ENCODE measurements at regions not wholly inside any gene's neighbourhood (a gene's known extent, or its start where the extent isn't known, plus 50 kb on each side); places are given as distances from the start of the nearest gene placed in this dataset.

DNA sequence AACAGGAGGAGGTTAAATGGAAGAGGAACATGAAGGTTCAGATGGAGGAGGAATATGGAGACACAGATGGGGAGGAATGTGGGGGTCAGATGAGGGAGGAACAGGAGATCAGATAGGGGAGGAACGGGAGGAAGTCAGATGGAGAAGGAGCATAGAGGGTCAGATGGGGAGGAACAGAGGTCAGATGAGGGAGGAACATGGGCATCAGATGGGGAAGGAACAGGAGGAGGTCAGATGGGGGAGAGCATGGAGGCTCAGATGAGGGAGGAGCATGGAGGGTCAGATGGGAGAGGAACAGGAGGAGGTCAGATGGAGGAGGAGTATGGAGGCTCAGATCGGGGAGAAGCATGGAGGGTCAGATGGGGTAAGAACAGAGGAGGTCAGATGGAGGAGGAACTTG lies 290.6 kb downstream of the BMP7 start:
- no peak for DNase-seq

DNA sequence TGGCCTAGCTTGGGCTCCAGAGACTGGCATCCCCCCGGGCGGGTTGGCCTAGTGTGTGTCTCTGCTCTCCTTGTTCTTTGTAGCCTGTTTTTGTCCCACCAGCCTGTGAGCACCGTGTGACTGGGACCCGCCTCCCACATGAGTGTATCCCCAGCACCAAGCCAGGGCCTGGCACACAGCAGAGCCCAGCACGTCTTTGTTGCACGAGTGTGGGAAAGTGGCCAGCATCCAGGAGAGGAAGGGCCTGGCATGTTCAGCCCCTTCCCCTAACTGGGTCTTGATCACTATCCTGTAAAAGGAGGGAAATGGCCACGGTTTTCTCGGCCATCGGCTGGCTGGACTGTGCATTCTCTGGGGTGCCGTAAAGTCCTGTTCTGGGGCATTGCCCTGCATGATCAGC lies 290.1 kb downstream of the BMP7 start:
- no peak for DNase-seq

DNA sequence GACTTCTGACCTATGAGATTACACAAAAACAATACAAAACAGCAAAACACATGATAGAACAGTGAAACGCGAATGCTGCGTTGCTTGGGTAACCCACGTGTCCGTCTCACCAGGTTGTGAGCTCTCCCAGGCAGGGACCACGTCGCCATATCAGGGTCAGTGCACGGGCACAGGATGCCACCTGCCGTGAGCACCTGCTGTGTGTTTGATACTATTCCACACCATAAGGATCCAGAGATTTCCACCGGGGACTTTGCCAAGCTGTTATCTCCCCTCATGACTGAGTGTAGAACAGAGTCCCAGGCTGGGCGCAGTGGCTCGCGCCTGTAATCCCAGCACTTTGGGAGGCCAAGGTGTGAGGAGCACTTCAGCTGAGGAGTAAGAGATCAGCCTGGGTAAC lies 288.0 kb downstream of the BMP7 start:
- DNase-seq: no peak

DNA sequence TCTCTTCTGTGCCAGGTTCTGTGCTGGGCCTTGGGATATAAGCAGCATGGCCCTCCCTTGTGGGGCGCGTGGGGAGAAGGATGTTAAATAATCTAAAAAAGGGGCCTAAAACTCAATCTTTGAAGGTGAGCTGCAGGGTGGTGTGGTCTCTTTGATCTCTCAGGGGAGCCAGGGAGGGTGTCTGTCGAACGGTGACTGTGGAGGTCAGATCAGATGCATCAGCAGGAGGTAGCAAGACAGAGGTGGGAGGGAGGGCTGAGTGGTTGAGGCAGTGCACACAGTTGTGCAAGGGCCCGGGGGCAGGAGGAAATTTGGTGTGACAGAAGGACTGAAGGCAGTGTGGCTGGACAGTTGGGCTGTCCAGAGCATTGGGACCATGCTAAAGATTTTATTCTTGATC lies 287.3 kb downstream of the BMP7 start:
- no peak for DNase-seq

DNA sequence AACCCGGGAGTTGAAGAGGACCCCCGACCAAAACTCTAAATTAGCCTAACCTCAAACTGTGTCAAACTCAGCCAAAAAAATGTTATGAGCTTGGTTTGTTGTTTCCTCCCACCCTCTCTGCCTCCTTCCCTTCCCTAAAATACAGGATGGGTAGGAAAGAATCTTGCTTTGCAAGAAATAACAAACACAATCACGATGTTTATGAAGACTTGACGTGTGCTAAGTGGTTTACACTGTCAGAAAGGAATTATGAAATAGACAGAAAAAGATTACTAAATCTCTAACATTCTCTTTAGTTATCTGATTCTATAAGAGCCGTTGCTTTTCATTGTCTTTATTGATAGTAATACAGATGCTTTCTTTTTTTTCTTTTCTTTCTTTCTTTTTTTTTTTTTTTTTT lies 285.1 kb downstream of the BMP7 start:
- no peak for DNase-seq

DNA sequence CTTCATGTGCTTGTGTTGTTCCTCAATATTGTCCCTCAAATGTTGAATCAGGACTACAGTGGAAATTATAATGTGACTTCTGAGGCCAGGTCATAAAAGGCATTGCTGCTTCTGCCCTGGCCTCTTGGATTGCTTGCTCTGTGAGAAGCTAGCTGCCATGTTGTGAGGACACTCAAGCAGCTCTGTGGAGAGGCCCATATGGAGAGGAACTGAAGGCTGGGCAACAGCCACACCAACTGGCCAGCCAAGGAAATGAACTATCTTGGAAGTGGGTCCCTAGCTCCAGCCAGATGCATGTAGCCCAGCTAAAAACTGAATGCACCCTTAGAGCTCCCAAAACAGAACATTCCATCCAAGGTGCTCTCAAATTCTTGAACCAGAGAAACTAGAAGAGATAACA lies 282.6 kb downstream of the BMP7 start:
- DNase-seq: no peak

DNA sequence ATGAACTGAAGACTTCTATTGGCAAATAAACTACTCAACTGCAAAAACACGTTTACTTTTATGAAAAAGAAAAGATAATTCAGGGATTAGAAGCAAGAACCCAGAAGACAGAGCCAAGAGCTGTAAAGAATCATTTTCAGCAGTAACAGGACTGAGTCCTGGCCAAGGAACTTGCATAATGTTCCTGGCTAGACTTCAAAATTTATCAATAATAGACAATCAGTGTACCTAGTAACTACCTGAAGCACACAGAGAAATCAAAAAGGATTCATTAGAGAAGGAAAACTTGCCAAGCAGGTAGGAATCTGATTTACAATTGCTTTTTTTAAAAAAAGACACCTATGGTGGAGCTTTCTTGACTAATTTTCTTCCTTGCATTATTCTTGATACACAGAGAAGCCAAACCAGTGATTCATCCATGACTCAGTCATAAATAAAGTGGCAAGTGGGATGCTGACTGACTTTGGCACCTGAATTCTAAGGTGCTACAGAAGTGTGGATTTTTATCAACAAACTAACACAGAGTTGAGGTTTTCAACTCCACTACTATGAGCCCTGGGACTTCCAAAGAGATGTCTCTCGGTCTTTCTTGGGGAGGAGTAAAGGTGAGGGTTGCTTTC lies 281.3 kb downstream of the BMP7 start:
- DNase-seq: no peak

DNA sequence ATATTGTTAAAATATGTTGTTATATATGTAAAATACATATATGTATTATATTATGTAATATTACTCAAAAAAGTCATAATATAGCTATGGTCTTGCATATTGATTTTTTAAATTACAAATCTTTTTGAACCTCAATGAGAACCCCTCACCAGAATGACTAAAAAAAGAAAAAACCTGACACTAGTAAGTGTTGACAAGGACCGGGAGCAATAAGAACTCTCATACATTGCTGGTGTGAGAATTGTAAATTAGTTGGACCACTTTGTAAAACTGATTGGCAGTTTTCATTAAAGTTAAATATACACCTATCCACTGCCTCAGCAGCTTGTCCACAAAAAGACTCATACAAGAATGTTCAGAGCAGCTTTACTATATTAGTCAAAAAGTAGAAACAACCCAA lies 280.0 kb downstream of the BMP7 start:
- no peak for DNase-seq

DNA sequence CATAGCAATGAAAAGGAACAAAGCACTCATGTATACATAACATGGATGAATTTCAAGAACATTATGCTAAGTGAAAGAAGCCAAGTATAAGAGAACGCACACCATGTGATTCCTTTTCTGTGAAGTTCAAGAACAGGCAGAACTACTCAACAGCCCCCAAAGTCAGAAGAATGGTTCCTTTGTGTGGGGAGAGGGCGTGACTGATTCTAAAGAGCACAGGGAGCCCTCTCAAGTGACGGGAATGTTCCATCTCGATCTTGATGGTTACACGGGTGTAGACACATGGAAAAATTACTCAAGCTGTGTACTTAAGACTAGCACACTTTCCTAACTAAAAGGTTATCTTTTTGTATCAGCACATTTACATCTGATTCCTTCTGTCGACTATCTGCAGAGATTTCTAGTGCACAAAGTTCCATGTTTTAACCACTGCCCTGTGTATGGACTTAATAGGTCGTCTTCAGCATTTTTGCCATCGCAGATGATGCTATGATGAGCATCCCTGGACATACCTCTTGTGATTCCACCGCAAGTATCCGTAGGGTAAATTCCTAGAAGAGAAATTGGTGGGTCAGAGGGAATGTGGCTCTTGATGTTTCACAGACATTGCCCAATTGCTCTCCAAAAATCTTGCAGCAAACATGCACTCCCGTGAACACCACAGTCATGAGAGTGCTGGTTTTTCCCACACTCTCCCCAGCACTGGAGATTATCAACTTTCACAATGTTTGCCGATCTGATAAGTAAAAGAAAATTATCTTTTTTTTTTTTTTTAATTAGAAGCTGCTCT lies 279.3 kb downstream of the BMP7 start:
- no peak for DNase-seq

DNA sequence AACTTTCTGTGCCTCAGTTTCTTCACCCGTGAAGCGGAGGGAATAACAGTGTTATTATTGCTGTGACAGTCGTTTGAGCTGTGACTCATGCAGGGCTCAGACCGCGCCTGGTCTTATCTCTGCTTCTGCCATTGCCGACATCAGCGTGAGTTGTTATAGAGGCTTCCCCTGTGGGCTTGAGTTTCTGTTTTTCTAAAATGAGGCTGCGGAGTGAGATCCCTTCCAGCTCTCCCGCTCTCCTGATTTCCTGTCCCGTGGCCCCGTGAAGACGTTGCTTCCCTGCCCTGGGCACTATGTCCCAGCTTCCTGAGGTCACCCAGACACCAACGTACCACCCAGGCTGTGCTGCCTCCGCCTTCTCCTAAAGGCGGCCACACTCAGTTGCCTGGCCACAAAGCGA lies 278.5 kb downstream of the BMP7 start:
- no peak for DNase-seq

DNA sequence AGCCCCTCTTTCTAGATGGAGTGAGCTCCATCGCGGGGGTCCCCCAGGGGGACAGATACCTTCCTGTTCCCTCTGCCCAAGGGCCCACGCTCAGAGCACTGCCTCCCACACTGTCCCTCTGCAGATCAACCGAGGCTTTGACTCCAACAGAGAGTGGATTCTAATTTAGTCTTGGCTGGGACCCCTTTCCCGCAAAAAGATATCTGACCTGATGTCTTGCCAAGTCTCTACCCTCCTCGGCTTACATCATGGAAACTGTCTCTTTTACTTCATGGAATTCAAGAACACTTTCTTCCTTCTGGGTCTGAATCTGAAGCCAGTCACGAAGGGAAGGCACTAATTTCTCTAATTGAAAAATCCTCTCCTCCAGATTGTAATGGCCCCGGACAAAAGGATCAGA lies 278.0 kb downstream of the BMP7 start:
- no peak for DNase-seq

DNA sequence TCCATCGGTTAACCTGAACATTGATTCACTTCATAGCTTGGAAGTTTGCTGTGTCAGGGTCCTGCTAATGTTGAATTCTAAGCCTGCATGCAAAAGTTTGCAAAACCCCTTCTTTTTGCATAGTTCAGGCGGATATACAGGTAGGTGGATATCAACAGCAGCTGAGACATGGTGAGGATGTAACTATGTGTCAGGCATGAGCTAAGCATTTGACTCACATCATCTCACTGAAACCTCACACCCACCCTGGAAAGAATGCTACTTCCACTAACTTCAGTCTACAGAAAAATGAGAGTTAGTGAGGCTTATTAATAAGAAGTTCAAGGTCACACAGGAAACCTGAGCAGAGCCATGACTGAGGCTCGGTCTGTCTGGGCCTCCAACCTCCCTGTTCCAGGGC lies 276.9 kb downstream of the BMP7 start:
- no peak for DNase-seq

DNA sequence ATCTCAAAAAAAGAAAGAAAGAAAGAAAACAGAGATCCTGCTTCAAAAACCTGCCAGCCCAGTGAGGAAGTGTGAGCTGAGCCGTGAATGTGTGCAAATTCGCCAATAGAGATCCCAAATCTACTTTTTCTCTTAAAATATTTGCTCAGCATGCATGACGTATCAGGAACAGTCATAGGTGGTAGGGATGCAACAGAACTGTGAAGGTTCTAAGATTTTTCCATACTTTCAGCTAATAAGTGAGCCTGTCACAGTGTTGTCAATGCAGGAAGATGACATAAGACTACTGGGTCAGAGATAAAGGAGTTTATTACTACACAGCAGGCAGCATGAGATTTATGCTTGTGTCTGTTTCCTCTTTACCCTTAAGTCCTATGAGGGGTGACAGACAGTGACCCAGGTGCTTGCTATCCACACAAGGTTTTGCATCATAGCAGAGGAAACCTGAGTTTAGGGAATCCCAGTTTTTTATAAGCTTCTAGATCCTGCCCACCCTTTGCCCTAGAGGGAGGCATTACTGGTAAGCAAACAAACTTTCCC lies 273.4 kb downstream of the BMP7 start:
- DNase-seq: no peak

DNA sequence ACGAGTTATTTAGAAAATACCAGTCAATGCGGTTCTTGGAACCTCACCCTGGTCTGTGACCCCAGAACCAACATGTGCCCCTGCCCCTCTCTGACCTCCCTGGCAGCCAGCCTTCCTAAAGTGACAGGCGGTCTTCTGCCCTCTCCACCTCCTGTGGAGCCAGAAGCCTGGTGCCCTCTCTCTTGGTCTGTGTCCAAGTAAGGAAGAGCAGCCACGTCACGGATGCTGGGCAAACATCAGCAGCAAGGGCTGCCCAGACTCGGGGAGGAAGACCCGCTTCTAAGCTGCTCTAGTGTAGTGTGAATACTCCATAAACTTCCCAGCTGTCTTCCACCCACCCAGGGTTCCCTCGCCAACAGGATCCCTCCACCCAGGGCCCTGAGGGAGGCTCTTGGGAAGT lies 272.4 kb downstream of the BMP7 start:
- no peak for DNase-seq

DNA sequence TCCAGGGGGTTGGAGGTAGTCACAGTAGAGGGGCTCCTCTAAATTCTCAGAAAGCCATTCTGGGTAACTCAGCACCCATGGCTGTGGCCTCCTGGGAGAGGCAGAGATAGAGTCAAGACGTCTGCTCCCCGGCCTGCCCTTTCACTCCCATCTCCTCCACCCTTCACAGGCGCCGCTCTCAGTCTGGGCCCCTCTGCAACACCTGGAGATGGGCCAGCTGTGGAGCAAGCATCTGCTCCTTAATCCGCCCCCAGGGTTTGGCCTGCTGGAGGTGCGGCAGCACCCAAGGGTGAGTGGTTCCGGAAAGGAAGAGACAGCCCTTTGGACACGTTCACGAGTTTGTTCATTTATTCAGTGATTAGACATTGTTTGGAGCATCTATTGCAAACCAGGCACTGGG lies 271.3 kb downstream of the BMP7 start:
- no peak for DNase-seq

DNA sequence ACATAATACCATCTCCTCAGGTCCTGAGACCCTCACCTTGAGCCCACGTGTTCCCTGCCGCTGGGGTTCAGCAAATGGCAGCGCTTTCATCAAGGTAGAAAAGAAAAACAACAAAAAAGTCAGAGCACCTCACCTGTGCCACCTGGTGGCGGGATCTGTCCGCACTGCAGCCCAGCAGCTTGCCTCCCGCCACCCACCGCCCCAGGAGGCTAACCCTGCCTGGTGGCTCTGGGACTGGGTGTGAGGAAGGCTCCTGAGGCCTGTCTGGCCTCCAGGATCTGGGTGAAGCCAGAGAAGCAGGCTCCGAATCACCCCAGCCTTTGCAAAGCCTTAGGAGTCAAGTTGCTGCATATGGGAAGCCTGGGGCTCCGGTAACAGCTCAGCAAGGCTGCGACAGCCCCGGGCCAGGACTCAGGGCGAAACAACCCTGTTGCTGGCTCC lies 270.8 kb downstream of the BMP7 start:
- peak; percentile 62 for DNase-seq

DNA sequence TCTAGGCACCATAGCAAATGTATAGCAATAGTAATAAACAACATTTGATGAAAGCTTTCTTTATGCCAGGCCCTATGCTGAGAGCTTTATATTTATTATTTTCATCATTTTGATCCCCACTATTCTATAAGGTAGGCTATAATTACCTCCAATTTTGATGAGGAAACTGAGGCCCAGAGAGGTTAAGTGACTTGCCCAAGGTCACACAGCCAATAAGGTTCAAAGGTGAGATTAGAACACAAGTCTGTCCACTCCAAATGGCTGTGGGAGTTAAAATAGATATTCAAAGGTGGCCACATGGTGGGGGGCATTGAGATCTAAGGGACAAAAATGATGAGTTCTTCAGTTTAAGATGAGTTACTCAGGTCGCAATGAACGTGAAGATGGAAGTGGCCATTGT lies 269.9 kb downstream of the BMP7 start:
- no peak for DNase-seq

DNA sequence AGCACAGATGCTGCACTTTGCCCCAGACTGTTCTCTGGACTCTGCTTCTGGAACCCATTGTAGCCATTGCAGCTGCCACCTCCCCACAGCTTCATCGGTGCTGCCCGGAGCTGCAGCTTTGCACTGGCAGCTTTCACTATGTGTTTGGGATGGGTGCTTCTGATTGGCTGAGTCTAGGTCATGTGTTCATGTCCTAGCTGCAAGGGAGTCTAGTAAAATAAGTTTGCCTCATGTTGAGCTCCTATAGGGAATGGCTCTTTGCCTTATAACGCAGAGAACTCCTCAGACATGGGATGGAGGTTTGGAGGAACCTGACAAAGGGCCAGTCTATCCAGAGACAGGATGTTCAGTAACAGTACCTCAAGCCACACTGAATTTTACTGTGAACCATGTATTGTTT lies 268.0 kb downstream of the BMP7 start:
- no peak for DNase-seq

DNA sequence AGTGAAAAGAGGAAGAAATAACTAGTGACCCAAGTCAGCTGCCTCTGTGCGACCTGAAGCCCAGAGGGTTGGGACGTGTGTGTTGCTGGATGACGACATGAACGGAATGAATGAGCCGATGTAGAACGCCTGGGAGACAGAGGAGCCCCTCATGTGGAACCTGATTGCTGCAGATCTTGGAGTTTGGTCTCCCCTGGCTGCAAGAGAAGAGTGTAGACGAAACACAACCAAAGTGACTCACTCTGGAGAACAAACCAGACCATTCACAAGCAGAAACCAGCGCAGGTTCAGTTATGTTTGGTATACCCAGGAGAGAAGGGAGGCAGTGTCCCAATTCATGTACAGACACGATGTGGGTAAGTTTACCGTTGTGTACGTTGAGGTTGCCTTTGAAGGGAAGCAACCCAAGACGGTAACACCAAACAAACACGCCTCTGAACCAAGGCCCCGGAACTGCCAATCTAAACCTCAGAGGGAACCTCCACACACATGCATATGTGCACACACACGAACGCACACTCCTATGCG lies 265.9 kb downstream of the BMP7 start:
- DNase-seq: no peak

DNA sequence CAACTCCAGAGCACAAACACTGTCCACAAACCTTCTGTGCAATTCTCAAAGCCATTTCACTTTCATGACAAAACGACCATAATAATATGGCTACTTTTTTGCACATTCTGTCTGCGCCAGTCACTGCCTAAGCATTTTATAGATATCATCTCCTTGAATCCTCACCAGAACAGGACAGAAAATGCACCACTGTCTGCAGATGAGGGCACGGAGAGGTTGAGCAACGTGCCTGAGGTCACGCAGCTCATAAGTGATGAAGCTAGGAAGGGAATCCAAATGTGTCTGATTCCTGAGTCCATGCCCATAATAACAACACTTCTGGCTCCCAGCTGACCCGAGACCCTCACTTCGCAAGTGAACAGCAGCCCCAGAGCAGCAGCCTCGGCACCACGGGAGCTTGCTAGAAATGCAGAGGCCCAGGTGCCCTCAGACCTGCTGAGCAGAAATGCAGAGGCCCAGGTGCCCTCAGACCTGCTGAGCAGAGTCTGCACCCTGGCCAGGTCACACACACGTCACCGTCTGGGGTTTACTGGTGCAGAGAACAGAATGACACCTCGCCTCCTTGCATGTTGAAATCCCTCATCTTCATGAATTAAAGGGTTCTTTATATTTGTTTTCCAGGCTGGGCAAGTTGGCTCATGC lies 265.2 kb downstream of the BMP7 start:
- DNase-seq: no peak

DNA sequence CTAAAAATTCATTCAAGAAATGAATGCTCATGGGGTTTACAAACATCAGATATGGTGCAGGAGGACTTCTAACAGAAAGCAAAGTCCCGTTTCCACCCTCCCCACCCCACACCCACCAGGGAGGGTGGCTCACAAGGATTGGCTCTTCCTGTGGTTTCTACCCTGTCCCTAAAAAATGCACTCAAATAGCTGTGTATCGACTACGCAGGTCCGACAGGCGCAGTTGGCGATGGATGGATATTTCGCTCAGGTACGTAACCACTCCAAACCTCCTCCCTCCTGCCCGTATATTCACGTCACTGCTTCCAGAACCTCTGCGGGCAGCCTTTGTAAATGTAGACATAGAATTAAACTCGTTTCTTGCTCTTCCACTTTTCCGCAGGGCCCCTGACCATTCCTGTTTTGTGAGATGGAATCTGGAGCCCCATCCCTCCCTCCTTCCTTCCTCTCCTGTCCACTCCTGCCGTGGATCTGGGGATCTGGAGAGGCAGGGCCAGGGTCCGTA lies 264.3 kb downstream of the BMP7 start:
- DNase-seq: no peak

DNA sequence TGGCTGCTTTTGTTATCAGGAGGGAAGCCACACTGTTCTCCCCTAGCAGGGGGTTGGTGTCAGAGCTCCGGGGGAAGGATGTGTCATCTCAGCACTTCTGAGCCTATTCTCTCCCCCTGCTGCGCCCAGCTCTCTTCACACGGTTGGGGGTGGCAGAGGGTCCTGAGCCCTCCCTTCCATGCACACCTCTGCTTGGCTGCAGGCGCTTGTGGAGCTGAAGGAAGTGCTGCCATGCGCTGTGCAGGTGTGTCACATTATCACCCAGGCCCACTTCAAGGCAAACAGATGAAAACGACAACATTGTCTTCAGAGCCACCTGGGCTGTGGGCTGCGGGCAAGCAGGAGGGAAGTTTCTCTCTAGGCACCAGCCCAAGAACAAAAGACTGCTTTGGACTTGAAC lies 263.4 kb downstream of the BMP7 start:
- DNase-seq: no peak

DNA sequence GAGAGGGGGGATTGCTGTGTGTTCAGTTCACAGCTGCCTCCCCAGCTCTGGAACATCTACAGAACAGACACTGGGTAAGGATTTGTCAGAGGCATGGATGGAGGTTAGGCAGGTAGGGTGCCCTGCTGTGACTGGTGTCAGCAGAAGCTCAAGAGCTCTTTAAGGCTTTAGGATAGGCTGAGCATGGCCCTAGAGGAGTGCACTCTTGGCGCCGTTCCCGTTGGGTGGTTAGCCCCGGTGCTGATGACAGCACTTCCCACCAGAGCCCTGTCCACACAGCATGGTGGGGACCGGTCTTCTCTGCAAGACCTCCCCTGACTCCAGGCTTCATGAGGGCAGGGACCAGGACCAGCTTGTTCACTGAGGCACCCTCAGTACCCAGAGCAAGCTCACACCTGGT lies 262.0 kb downstream of the BMP7 start:
- DNase-seq: no peak
